Stimulated activated CD8-positive, alpha-beta memory T cell treated with anti-CD3 and anti-CD28 coated beads, Interleukin-12 subunit alpha, Interleukin-12 subunit beta, amount 100 ng/mL, for 24 hours (primary cell): ENCODE measurements at regions not wholly inside any gene's neighbourhood (a gene's known extent, or its start where the extent isn't known, plus 50 kb on each side); places are given as distances from the start of the nearest gene placed in this dataset.
"Not testable (repeated sequence)": the region's sequence is repeated elsewhere in the genome, so short reads cannot be mapped to it uniquely, and the experiment has no call there.

ENCODE experiments used
- DNase-seq: peaks from one replicate; pipeline ENCODE4 v3.0.0-alpha.2; 2020; ENCODE audit errors: extremely low read depth

DNA sequence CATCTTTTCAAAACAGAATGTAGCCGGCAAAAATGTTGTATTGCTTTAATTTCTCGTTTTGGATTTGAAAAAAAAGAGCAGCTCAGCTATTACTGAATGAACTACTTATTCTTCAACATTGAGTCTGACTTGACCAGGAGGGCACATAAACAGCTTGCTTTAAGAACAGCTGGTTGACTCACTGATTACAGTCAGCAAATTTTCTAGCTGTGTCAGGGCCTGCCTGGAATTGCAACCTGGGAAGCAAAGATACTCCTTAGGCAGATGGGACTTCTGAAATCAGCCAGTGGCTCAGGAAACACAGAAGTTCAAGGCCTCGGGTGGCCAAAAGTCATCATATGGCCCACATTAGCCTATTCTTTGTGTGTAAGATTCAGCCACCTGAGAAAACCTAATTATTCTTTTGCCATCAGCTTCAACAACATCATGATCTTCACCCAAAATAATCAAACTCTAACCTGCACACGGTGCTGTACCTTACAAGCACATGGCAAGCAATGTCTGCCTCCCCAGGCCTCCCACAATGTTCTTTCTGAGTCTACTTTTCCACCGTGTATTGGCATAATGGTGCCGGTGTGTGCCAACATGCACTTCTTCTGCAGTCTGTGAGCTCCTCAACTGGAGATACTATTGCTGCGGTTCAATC is 307.2 kb downstream of the HHIPL2 start:
- no peak for DNase-seq

DNA sequence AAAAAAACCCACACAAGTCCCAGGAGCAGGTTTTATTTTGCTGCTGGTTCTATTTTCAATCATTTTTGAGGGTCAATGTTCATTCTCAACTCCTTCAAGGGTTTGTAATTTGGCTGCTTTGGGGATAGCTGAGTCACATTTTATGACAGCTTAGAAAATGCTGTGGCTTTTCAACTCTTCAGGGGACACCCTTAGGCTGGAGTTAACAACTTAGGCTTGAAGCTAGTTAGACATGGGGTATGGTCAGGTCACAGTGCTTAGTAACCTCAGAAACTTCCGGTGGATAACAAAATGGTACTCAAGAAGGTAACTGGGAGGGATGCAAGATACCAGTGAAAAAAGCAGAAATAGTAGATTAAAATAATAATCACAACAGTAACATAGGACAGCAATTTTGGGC is 308.8 kb downstream of the HHIPL2 start:
- DNase-seq, result no peak

- DNase-seq, result no peak
These were observed 313.6 kb downstream of the HHIPL2 start for GRCh38 chr1:222234351-222234750.

DNA sequence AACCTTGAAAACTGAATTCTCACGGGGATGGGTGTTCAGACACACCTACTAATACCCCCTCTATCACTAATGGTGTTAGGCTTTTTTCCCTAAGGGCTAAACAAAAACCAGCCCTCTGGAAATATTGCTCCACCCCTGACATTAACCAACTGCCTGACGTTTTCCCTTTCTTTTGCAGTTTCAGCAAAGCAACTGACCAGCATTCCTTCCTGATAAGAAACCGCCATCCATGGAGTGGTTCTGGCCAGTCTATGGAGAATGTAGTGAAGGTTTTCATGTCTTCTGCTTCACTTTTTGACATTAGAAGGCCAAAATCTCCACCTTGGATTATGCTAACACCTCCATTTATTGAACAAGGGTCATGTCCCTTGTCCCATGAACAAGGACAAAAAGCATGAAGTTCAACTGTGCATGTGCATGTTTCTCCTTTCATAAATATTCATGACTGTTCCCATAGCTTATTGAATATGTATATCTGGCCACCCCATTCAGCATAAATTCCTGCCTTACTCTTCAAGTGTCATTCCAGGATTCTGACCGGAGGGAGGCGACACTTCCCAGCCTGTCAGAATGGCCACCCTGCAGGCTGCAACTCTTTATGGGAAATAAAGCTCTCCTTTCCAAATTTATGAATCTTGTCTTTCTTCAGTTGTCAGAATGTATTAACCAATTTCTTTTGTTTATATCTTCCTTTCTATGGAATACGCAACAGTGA is 314.3 kb downstream of the HHIPL2 start:
- no peak for DNase-seq

GRCh38 chr1:222232842-222233241 is 315.1 kb downstream of the HHIPL2 start:
- DNase-seq, result no peak

DNA sequence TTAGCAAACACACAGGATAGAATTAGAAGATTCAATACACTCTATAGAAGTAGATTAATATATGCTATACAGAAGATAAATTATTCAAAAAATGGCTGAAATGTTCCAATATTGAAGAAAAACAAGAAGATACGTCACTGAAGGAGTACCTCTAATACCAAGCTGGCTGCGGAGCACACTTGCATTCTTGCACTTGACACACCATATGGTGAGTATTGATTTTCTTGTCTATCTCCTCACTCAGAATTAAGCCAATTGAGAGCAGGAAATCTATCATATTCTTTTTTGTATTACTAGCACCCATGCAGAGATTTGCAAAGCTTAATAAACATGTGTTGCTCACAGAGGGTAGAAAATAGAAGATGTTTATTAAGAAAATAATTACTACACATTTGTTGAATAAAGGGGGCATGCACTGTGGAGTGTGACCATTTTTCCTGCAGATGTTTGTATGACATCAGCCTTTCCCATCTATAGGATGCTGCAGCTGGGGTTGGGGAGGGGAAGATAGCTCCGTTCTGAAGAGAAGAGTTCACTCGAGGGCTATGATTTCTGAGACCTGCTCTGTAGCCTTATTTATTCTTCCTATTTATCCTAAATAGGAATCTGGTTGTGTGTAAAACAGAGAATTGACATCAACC is 318.1 kb downstream of the HHIPL2 start:
- no peak for DNase-seq

DNA sequence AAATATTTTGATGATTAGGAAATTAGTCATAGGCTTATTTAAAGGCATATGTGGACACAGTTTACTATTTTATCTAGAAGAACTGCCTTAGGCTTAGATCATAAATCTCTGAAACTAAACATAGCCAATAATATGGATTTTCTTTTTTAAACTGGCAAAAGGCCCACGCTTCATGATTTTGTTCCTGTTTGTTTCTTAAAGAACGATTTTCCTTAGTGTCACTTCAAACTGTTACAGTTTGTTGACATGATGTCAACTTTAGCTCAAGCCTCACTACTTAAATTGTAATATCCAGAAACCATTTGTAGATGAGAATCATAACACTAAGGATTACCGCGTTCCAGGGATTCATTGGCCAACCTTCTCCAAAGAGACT is 322.6 kb downstream of the HHIPL2 start:
- DNase-seq, result no peak

GRCh38 chr1:222224636-222225315 is 323.1 kb downstream of the HHIPL2 start:
- no peak for DNase-seq

- no peak for DNase-seq
These were observed 323.7 kb downstream of the HHIPL2 start for GRCh38 chr1:222224156-222224555.

DNA sequence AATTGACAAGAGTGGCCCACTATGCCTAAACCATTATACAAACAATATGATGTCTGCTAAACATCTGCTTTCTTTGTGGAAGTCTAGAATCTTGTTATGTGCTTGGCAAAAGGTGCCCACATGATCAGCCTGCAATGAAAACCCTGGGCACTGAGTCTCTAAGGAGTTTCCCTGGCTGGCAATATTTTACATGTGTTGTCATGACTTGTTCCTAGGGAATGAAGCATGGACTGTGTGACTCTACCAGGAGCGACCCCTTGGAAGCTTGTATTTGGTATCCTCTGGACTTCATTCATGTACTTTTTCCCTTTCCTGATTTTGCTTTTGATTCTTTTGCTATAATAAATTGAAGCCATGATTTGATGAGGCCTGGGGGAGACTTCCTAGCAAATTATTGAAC is 324.9 kb downstream of the HHIPL2 start:
- DNase-seq, result no peak

- DNase-seq, result no peak
These were observed 331.6 kb downstream of the HHIPL2 start for GRCh38 chr1:222216255-222216754.

GRCh38 chr1:222210776-222211175 is 337.1 kb downstream of the HHIPL2 start:
- no peak for DNase-seq

DNA sequence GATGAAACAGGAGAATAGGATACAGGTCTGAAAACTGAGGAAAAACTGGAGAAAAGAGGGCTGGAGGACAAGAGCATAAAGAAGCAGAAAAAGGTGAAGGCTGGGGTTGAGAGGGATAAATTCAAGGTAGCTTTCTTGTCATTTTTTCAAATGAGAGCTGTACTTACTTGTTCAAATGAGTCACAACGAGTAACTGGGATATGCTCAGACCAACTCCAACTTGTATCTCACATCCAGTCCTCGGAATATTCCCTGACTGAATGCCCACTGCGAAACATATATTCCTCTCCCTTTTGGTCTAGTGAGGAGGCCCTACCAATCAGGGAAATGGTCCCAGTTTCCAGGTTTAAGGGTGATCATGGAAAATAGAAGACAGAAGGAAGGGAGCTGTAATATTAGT is 343.4 kb downstream of the HHIPL2 start:
- DNase-seq, result no peak

- DNase-seq, result no peak
These were observed 345.1 kb downstream of the HHIPL2 start for GRCh38 chr1:222202831-222203230.

- no peak for DNase-seq
These were observed 351.2 kb downstream of the HHIPL2 start for GRCh38 chr1:222196736-222197135.

DNA sequence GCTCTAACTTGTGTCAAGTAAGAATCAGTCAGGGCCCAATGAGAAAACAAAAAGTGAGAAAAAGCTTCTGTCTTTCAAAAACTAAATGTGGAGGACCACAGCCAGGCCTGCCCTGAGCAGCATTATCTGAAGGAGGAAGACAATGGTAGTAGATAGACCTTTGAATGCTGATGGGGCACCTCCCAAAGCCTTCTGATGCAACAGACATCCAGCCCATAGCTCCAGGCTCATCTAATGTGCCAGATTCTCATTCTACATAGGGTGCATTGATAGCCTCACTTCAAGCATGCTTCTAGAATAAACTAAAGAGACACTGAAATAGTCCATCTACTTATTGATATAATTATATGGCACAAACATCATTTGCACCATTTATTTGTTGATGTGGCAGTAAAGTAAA is 351.6 kb downstream of the HHIPL2 start:
- DNase-seq, result no peak

GRCh38 chr1:222195857-222196256 is 352.0 kb downstream of the HHIPL2 start:
- DNase-seq, result no peak

GRCh38 chr1:222189218-222189617 is 358.7 kb downstream of the HHIPL2 start:
- no peak for DNase-seq

DNA sequence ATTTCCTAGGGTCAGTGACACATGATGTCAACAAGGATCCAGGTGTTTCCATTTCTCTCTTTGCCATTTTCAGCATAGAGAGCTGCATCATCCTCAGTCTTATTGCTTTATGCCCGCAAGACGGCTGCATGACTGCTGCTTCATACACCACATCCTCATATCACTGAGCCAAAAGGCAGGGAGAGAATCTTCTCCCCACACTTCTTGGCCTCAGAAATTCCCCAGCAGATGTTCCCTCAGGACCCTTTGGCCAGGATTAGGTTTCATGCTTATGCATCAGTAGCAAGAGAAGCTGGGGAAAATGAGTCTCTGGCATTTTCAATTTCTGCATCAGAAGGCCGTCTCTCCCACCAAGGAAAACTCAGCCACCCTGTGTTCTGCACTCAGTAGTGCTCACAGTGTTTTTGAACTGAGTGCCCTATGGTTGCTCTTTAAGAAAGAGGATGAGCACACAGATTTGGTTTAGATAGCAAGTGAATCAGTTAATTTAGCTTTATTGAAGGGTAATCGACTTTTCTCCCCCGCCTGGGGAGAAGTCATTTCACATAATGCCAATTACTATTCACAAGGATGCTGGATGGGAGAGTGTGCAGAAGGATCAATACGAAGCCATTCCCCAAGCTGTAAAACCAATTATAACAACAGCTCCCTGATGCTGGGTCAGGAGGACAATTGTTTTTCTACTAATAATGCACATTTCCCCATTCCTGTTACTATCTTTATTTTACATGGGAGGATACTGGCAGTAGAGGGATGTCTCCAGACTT is 360.2 kb downstream of the HHIPL2 start:
- DNase-seq, result no peak

- DNase-seq, result no peak
These were observed 365.3 kb downstream of the HHIPL2 start for GRCh38 chr1:222182641-222183040.

- DNase-seq, result no peak
These were observed 366.7 kb downstream of the HHIPL2 start for GRCh38 chr1:222181191-222181590.

GRCh38 chr1:222177496-222177895 is 370.4 kb downstream of the HHIPL2 start:
- DNase-seq, result not testable (repeated sequence)
